ENCODE measurements at regions not wholly inside any gene's neighbourhood (a gene's known extent, or its start where the extent isn't known, plus 50 kb on each side); places are given as distances from the start of the nearest gene placed in this dataset.

GRCh38 chr16:73433731-73434307 is 385.9 kb upstream of the ZFHX3 start:
- TF ChIP-seq POLR2A (IDR thresholded peaks at IDR 0.05; ENCODE audit: low read depth, low read length) (no peak), MAFK (IDR thresholded peaks at IDR 0.05; ENCODE audit: low read depth, low read length) (no peak), RCOR1 (IDR thresholded peaks at IDR 0.05; ENCODE audit: insufficient replicate concordance, low read length) (no peak), RFX5 (IDR thresholded peaks at IDR 0.05; ENCODE audit: low read depth, low read length) (no peak), RAD21 (IDR thresholded peaks at IDR 0.05; ENCODE audit: low read length) (no peak), MXI1 (IDR thresholded peaks at IDR 0.05; ENCODE audit: borderline replicate concordance, low read depth, low read length) (no peak), BHLHE40 (IDR thresholded peaks at IDR 0.05; ENCODE audit: low read depth, low read length) (no peak), CEBPB (IDR thresholded peaks at IDR 0.05; ENCODE audit: low read depth, low read length) (no peak), SMC3 (IDR thresholded peaks at IDR 0.05; ENCODE audit: low read depth, low read length) (no peak), ELK1 (IDR thresholded peaks at IDR 0.05; ENCODE audit: borderline replicate concordance, low read depth, low read length) (no peak), MAZ (IDR thresholded peaks at IDR 0.05; ENCODE audit: borderline replicate concordance, low read depth, low read length) (no peak), CHD1 (IDR thresholded peaks at IDR 0.05; ENCODE audit: low read depth, low read length) (no peak)
- TF ChIP-seq, protein P1, sequence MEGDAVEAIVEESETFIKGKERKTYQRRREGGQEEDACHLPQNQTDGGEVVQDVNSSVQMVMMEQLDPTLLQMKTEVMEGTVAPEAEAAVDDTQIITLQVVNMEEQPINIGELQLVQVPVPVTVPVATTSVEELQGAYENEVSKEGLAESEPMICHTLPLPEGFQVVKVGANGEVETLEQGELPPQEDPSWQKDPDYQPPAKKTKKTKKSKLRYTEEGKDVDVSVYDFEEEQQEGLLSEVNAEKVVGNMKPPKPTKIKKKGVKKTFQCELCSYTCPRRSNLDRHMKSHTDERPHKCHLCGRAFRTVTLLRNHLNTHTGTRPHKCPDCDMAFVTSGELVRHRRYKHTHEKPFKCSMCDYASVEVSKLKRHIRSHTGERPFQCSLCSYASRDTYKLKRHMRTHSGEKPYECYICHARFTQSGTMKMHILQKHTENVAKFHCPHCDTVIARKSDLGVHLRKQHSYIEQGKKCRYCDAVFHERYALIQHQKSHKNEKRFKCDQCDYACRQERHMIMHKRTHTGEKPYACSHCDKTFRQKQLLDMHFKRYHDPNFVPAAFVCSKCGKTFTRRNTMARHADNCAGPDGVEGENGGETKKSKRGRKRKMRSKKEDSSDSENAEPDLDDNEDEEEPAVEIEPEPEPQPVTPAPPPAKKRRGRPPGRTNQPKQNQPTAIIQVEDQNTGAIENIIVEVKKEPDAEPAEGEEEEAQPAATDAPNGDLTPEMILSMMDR (conservative IDR thresholded peaks at IDR 0.05; ENCODE audit: low read depth, low read length), result no peak
- TF ChIP-seq, protein P2, sequence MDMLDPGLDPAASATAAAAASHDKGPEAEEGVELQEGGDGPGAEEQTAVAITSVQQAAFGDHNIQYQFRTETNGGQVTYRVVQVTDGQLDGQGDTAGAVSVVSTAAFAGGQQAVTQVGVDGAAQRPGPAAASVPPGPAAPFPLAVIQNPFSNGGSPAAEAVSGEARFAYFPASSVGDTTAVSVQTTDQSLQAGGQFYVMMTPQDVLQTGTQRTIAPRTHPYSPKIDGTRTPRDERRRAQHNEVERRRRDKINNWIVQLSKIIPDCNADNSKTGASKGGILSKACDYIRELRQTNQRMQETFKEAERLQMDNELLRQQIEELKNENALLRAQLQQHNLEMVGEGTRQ (IDR thresholded peaks at IDR 0.05; ENCODE audit: low read depth, low read length), result no peak
